CD4-positive, alpha-beta T cell (primary cell): ENCODE measurements at regions not wholly inside any gene's neighbourhood (a gene's known extent, or its start where the extent isn't known, plus 50 kb on each side); places are given as distances from the start of the nearest gene placed in this dataset.

Experiments
- ATAC-seq: fragments of 200-7000 bp; cut with Tn5 transposase; one replicate; pipeline ENCODE4 v1.10.0; 2022; ENCODE audit warnings: mild to moderate bottlenecking; ENCODE audit not compliant: poor library complexity
- CTCF ChIA-PET: fragments of 350-600 bp; sonication (Branson Sonifier 250); formaldehyde crosslinking; loops from one replicate; lab custom pipeline; 2021; ENCODE audit warnings: antibody characterized with exemption, inconsistent platforms; lab: Charles Lee
- POLR2A ChIA-PET: fragments of 350-600 bp; sonication (Branson Sonifier 250); formaldehyde crosslinking; loops from one replicate; lab custom pipeline; 2021; ENCODE audit warnings: antibody characterized with exemption, inconsistent platforms; lab: Charles Lee
- DNase-seq, 14 experiments: peaks; one replicate each; pipeline ENCODE4 v3.0.0-alpha.2; 2013 to 2020; ENCODE audit warnings: mixed read lengths in 2 of 14
- H3K27ac ChIP-seq, 2 donors: one replicate each; pipeline versions ENCODE4 v1.5.1 to v1.7.0; 2013; ENCODE audit warnings: low read length in 2 of 2, low read depth in 1 of 2, mild to moderate bottlenecking in 1 of 2
- H3K27me3 ChIP-seq, 2 experiments: 1 replicate in 1 of 2; 2 replicates in 1 of 2; pipeline versions ENCODE4 v1.6.1 to v1.7.0; 2013; ENCODE audit warnings: low read length in 2 of 2, control low read depth in 1 of 2, mild to moderate bottlenecking in 1 of 2, moderate library complexity in 1 of 2; ENCODE audit not compliant: insufficient read depth in 2 of 2, control insufficient read depth in 1 of 2
- H3K36me3 ChIP-seq: one replicate; pipeline ENCODE4 v1.6.1; 2013; ENCODE audit warnings: low read length, control low read depth; ENCODE audit not compliant: insufficient read depth
- H3K4me1 ChIP-seq: one replicate; pipeline ENCODE4 v1.6.1; 2013; ENCODE audit warnings: low read length, control low read depth; ENCODE audit not compliant: insufficient read depth
- H3K4me3 ChIP-seq: one replicate; pipeline ENCODE4 v1.5.1; 2013; ENCODE audit warnings: mild to moderate bottlenecking, low read length, moderate library complexity
- H3K9me3 ChIP-seq, 2 experiments: 1 replicate in 1 of 2; 2 replicates in 1 of 2; pipeline versions ENCODE4 v1.6.1 to v1.7.0; 2013; ENCODE audit warnings: low read length in 2 of 2, mild to moderate bottlenecking in 2 of 2, control low read depth in 1 of 2, moderate library complexity in 1 of 2; ENCODE audit not compliant: control insufficient read depth in 1 of 2, insufficient read depth in 1 of 2
- H3K27ac Mint-ChIP-seq: one replicate; pipeline ENCODE4 v1.8.0; 2020; ENCODE audit warnings: mixed read lengths
- H3K27me3 Mint-ChIP-seq: one replicate; pipeline ENCODE4 v1.8.0; 2021; ENCODE audit warnings: mixed read lengths
- H3K36me3 Mint-ChIP-seq: one replicate; pipeline ENCODE4 v1.8.0; 2021; ENCODE audit warnings: low read depth, mixed read lengths
- H3K4me1 Mint-ChIP-seq: one replicate; pipeline ENCODE4 v1.8.0; 2021; ENCODE audit warnings: low read depth, mixed read lengths
- H3K4me3 Mint-ChIP-seq: one replicate; pipeline ENCODE4 v1.8.0; 2020; ENCODE audit warnings: mild to moderate bottlenecking, mixed read lengths
- H3K9me3 Mint-ChIP-seq: one replicate; pipeline ENCODE4 v1.8.0; 2020; ENCODE audit warnings: mixed read lengths
- intact Hi-C, 2 experiments: fragments of 100-400 bp; cut with DNase I in 1 of 2; cut with micrococcal nuclease in 1 of 2; formaldehyde crosslinking; loops; one replicate each; pipeline versions ENCODE4 v1.15.1 to v1.9.0; 2023 to 2025; cut with DNase I, micrococcal nuclease
- TF ChIP-seq, protein P1 (sequence below): fragments of 200-600 bp; IDR thresholded peaks from one replicate; pipeline ENCODE4 v1.8.0; 2022; ENCODE audit warnings: antibody characterized with exemption, mild to moderate bottlenecking

DNA sequence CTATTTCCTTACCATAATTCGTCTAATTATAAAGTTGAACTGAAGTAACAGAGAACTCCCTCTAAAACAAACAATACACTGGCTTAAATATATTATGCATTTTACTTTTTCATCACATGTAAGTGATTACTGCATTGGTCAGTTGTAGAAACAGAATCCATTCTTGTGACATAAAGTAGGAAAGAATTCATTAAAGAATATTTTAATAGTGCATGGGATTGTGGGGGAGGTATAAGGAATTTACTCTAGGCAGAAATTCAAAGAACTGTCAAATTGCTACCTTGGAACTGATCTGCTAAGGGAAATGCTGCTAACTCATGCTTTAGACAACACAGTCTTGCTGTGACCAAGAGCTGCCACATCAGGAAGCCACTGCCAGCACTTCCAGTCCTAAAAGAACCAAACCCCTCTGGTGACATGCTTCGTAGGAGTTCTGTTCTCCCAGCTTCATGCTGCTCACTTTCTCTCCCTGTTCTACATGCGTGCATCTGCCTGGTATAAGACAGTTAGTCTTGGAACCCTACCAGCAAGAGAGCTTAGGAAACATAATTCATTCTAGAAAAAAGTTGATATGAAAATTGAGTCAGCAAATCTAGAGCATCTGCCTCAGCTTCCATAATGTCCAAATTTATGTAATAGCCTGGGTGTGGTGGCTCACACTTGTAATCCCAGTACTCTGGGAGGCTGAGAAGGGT, 1137.6 kb upstream of the NXPH2 start:
- Histone ChIP-seq H3K4me3 (no peak overlapping the region), H3K27me3 (no peaks in the 10 kb centered on the region), H3K4me1 (no peaks in the 10 kb centered on the region), H3K36me3 (no peaks in the 10 kb centered on the region), H3K27ac (no peak overlapping the region), H3K9me3 (no peaks in the 10 kb centered on the region)
- intact Hi-C loops: no loop called here
- H3K4me3 Mint-ChIP-seq: no peak overlapping the region
- H3K9me3 Mint-ChIP-seq: peaks cover 12% of the 10 kb centered on the region
- TF ChIP-seq, protein P1, sequence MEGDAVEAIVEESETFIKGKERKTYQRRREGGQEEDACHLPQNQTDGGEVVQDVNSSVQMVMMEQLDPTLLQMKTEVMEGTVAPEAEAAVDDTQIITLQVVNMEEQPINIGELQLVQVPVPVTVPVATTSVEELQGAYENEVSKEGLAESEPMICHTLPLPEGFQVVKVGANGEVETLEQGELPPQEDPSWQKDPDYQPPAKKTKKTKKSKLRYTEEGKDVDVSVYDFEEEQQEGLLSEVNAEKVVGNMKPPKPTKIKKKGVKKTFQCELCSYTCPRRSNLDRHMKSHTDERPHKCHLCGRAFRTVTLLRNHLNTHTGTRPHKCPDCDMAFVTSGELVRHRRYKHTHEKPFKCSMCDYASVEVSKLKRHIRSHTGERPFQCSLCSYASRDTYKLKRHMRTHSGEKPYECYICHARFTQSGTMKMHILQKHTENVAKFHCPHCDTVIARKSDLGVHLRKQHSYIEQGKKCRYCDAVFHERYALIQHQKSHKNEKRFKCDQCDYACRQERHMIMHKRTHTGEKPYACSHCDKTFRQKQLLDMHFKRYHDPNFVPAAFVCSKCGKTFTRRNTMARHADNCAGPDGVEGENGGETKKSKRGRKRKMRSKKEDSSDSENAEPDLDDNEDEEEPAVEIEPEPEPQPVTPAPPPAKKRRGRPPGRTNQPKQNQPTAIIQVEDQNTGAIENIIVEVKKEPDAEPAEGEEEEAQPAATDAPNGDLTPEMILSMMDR: no peak
- ChIA-PET CTCF (no interaction called here), POLR2A (no interaction called here)
- H3K4me1 Mint-ChIP-seq: no peaks in the 10 kb centered on the region
- H3K36me3 Mint-ChIP-seq: no peaks in the 10 kb centered on the region
- DNase-seq (no peak), ATAC-seq (no peak)
- no peak overlapping the region for H3K27ac Mint-ChIP-seq
- H3K27me3 Mint-ChIP-seq: no peaks in the 10 kb centered on the region

DNA sequence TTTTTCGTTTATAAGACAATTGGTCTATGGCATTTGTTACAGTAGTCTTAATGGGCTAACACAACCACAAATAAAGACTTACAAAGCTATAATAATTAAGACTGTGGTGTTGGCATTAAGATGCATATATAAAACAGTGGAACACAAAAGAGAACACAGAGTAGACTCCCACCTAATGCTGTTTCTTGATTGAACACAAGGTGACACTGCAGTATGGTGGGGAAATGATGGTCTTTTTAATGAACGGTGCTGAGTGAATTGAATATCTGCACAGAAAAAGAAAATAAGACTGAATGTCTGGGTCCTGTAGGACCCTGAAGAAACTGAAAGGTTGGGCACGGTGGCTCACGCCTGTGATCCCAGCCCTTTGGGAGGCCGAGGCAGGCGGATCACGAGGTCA, 1136.6 kb upstream of the NXPH2 start:
- POLR2A ChIA-PET: no interaction called here
- Mint-ChIP-seq H3K9me3 (peaks cover 16% of the 10 kb centered on the region), H3K4me1 (no peaks in the 10 kb centered on the region), H3K27ac (no peak overlapping the region), H3K4me3 (no peak overlapping the region), H3K36me3 (no peaks in the 10 kb centered on the region), H3K27me3 (no peaks in the 10 kb centered on the region)
- H3K4me3 ChIP-seq: no peak overlapping the region
- no peaks in the 10 kb centered on the region for H3K36me3 ChIP-seq
- ATAC-seq (no peak), DNase-seq (no peak)
- peaks cover 0 to 4% of the 10 kb centered on the region in 2 experiments for H3K9me3 ChIP-seq
- H3K4me1 ChIP-seq: no peaks in the 10 kb centered on the region
- no peak overlapping the region for H3K27ac ChIP-seq
- TF ChIP-seq, protein P1: no peak
- no peaks in the 10 kb centered on the region for H3K27me3 ChIP-seq
- intact Hi-C loops: no loop called here
- CTCF ChIA-PET: no interaction called here

DNA sequence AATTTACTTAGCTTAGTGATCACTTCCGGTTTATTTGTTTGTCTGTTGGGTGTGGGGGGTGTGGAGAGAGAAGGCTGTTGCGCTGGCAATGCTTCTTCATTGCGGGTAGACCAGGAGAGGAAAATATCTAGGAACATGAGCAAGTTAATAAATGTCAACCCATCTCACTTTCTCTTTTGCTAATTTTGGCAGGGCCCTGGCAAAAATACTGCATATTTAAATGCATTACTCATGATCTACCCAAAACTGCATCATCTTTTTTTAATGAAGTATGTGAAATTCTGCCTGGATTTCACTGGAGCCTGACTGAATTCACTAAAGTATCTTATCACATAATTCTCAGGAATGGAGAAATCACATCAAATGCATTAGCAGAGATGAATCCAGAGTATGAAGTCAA, 1131.0 kb upstream of the NXPH2 start:
- intact Hi-C loops: no loop called here
- no peaks in the 10 kb centered on the region for H3K27me3 Mint-ChIP-seq
- ATAC-seq: no peak
- no peak overlapping the region for H3K27ac ChIP-seq
- peaks cover 21% of the 10 kb centered on the region for H3K9me3 Mint-ChIP-seq
- TF ChIP-seq, protein P1: no peak
- no peaks in the 10 kb centered on the region for H3K4me1 ChIP-seq
- H3K4me3 ChIP-seq: no peak overlapping the region
- peaks cover 0 to 5% of the 10 kb centered on the region in 2 experiments for H3K9me3 ChIP-seq
- H3K4me3 Mint-ChIP-seq: no peak overlapping the region
- ChIA-PET CTCF (no interaction called here), POLR2A (no interaction called here)
- no peak overlapping the region for H3K27ac Mint-ChIP-seq
- no peaks in the 10 kb centered on the region for H3K36me3 Mint-ChIP-seq
- H3K4me1 Mint-ChIP-seq: no peaks in the 10 kb centered on the region
- H3K36me3 ChIP-seq: no peaks in the 10 kb centered on the region
- DNase-seq: no peak
- H3K27me3 ChIP-seq: no peaks in the 10 kb centered on the region
